CD4-positive, CD25-positive, alpha-beta regulatory T cell (primary cell): ENCODE measurements at regions not wholly inside any gene's neighbourhood (a gene's known extent, or its start where the extent isn't known, plus 50 kb on each side); places are given as distances from the start of the nearest gene placed in this dataset.

ENCODE experiments used
- ATAC-seq, 2 donors: fragments of 150-1000 bp; cut with Tn5 transposase; one replicate each; pipeline ENCODE4 v1.10.0; 2021; ENCODE audit warnings: low read depth in 2 of 2, moderate number of reproducible peaks in 2 of 2, moderate library complexity in 1 of 2
- DNase-seq, 3 donors: peaks; one replicate each; pipeline versions ENCODE4 v3.0.0 to v3.0.0-alpha.2; 2012 to 2022; ENCODE audit warnings: mixed read lengths in 1 of 3
- H3K27ac ChIP-seq: one replicate; pipeline ENCODE4 v1.7.0; 2013; ENCODE audit warnings: mild to moderate bottlenecking, low read length; ENCODE audit not compliant: insufficient read depth, poor library complexity, severe bottlenecking
- H3K27me3 ChIP-seq: one replicate; pipeline ENCODE4 v1.7.0; 2013; ENCODE audit warnings: low read length; ENCODE audit not compliant: control insufficient read depth, insufficient read depth
- H3K36me3 ChIP-seq: one replicate; pipeline ENCODE4 v1.7.0; 2013; ENCODE audit warnings: mild to moderate bottlenecking, low read length, moderate library complexity; ENCODE audit not compliant: control insufficient read depth, insufficient read depth
- H3K4me1 ChIP-seq: 2 replicates; pipeline ENCODE4 v1.7.0; 2013; ENCODE audit warnings: mild to moderate bottlenecking, low read length; ENCODE audit not compliant: insufficient read depth, control insufficient read depth, poor library complexity, severe bottlenecking
- H3K4me3 ChIP-seq: one replicate; pipeline ENCODE4 v1.7.0; 2013; ENCODE audit warnings: low read depth, mild to moderate bottlenecking, low read length, moderate library complexity
- H3K9me3 ChIP-seq, 2 experiments: 1 replicate in 1 of 2; 2 replicates in 1 of 2; pipeline ENCODE4 v1.7.0; 2013; ENCODE audit warnings: low read length in 2 of 2, mild to moderate bottlenecking in 1 of 2, moderate library complexity in 1 of 2; ENCODE audit not compliant: control insufficient read depth in 2 of 2
- H3K27ac Mint-ChIP-seq, 3 donors: one replicate each; pipeline ENCODE4 v1.8.0; 2020 to 2022; ENCODE audit warnings: mild to moderate bottlenecking in 3 of 3, mixed read lengths in 3 of 3, moderate library complexity in 2 of 3
- H3K27me3 Mint-ChIP-seq: one replicate; pipeline ENCODE4 v1.8.0; 2022; ENCODE audit warnings: mild to moderate bottlenecking, mixed read lengths
- H3K36me3 Mint-ChIP-seq: one replicate; pipeline ENCODE4 v1.8.0; 2020; ENCODE audit warnings: mixed read lengths
- H3K4me1 Mint-ChIP-seq, 4 donors: one replicate each; pipeline ENCODE4 v1.8.0; 2020 to 2022; ENCODE audit warnings: mixed read lengths in 4 of 4, mild to moderate bottlenecking in 1 of 4
- H3K4me3 Mint-ChIP-seq, 4 donors: one replicate each; pipeline ENCODE4 v1.8.0; 2020 to 2022; ENCODE audit warnings: mild to moderate bottlenecking in 4 of 4, mixed read lengths in 4 of 4, moderate library complexity in 3 of 4
- H3K9me3 Mint-ChIP-seq, 7 donors: one replicate each; pipeline ENCODE4 v1.8.0; 2020 to 2022; ENCODE audit warnings: mixed read lengths in 7 of 7, mild to moderate bottlenecking in 3 of 7, moderate library complexity in 2 of 7

- Histone ChIP-seq H3K27ac (no peak overlapping the region), H3K27me3 (no peaks in the 10 kb centered on the region), H3K4me3 (no peak overlapping the region), H3K36me3 (no peaks in the 10 kb centered on the region), H3K9me3 (no peaks in the 10 kb centered on the region), H3K4me1 (no peaks in the 10 kb centered on the region)
- Mint-ChIP-seq H3K4me1 (peaks cover 0 to 4% (median 0%) of the 10 kb centered on the region in 4 donors), H3K4me3 (no peak overlapping the region), H3K27ac (no peak overlapping the region), H3K9me3 (no peaks in the 10 kb centered on the region), H3K36me3 (no peaks in the 10 kb centered on the region), H3K27me3 (no peaks in the 10 kb centered on the region)
- DNase-seq (no peak), ATAC-seq (no peak)
Observed at GRCh38 chr2:64785245-64785644, 131.5 kb upstream of the SERTAD2 start.

DNA sequence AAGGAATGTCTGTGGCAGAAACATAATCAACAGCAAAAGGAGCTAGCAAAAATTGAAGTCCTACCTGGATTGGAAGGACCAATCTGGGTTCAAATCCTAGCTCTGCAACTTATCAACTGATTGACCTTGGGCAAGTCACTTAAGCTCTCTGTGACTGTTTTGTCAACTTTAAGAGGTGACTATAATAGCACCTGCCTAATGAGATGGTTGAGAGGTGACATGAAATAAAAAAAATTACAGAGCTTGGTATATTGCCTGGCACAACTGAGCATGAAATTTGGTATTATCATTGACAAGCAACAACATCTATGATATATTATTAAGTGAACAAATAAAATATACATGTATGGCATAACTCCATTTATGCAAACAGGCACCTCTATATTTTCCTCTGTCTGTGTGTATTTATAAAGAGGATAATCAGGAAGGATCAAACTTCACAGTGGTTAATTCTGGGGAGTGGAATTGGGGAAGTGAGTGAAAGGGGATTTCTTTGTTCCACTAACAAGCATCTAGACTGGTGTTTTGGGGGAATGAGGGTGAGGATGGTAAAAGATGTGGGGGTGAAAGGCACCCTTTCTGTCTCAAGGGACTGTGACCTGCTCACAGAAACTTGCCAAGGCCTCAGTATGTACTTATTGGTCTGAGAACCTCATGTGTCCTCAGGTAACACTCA is 132.8 kb upstream of the SERTAD2 start:
- no peaks in the 10 kb centered on the region for H3K9me3 ChIP-seq
- no peak overlapping the region for H3K27ac ChIP-seq
- Mint-ChIP-seq H3K36me3 (no peaks in the 10 kb centered on the region), H3K4me3 (no peak overlapping the region), H3K9me3 (no peaks in the 10 kb centered on the region), H3K27ac (peak overlapping the region in 1 of 3 donors; percentile 39), H3K4me1 (peaks cover 0 to 4% (median 0%) of the 10 kb centered on the region in 4 donors), H3K27me3 (no peaks in the 10 kb centered on the region)
- no peaks in the 10 kb centered on the region for H3K27me3 ChIP-seq
- ATAC-seq (no peak), DNase-seq (no peak)
- H3K4me3 ChIP-seq, result no peak overlapping the region
- H3K4me1 ChIP-seq, result no peaks in the 10 kb centered on the region
- H3K36me3 ChIP-seq, result no peaks in the 10 kb centered on the region

- H3K27me3 ChIP-seq, result no peaks in the 10 kb centered on the region
- peaks cover 0 to 4% (median 0%) of the 10 kb centered on the region in 4 donors for H3K4me1 Mint-ChIP-seq
- no peak overlapping the region for H3K4me3 ChIP-seq
- H3K27ac Mint-ChIP-seq, result no peak overlapping the region
- H3K27me3 Mint-ChIP-seq, result no peaks in the 10 kb centered on the region
- no peaks in the 10 kb centered on the region for H3K9me3 ChIP-seq
- no peaks in the 10 kb centered on the region for H3K9me3 Mint-ChIP-seq
- no peaks in the 10 kb centered on the region for H3K36me3 ChIP-seq
- H3K4me3 Mint-ChIP-seq, result no peak overlapping the region
- DNase-seq (no peak), ATAC-seq (no peak)
- no peaks in the 10 kb centered on the region for H3K36me3 Mint-ChIP-seq
- H3K4me1 ChIP-seq, result no peaks in the 10 kb centered on the region
- no peak overlapping the region for H3K27ac ChIP-seq
Observed at GRCh38 chr2:64787019-64787365, 133.3 kb upstream of the SERTAD2 start.

DNA sequence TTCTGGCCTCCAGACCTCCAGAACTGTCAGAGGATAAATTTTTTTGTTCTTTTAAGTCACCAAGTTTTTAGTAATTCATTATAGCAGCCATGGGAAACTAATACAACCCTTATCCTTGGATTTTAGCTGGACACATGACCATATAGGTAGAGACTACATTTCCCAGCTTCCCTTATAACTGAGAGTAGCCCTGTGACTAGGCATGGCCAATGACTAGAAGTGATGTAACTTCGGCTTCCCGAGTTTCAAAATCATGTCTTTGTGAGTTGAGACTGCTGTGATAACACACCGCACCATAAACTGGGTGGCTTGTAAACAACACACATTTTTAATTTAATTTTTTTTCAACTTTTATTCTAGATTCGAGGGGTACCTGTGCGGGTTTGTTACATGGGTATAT is 134.0 kb upstream of the SERTAD2 start:
- Histone ChIP-seq H3K27me3 (peaks cover under 1% of the 10 kb centered on the region), H3K4me1 (no peaks in the 10 kb centered on the region), H3K36me3 (no peaks in the 10 kb centered on the region), H3K4me3 (no peak overlapping the region), H3K27ac (no peak overlapping the region), H3K9me3 (no peaks in the 10 kb centered on the region)
- ATAC-seq, result no peak
- Mint-ChIP-seq H3K9me3 (no peaks in the 10 kb centered on the region), H3K27ac (peak overlapping the region in 1 of 3 donors; percentile 26), H3K27me3 (peaks cover under 1% of the 10 kb centered on the region), H3K36me3 (no peaks in the 10 kb centered on the region), H3K4me1 (peaks cover 0 to 4% (median 0%) of the 10 kb centered on the region in 4 donors), H3K4me3 (no peak overlapping the region)
- no peak for DNase-seq

- no peak overlapping the region for H3K4me3 Mint-ChIP-seq
- Histone ChIP-seq H3K27me3 (peaks cover 9% of the 10 kb centered on the region), H3K36me3 (no peaks in the 10 kb centered on the region), H3K27ac (no peak overlapping the region), H3K4me1 (no peaks in the 10 kb centered on the region), H3K9me3 (no peaks in the 10 kb centered on the region), H3K4me3 (no peak overlapping the region)
- no peak for ATAC-seq
- no peaks in the 10 kb centered on the region for H3K36me3 Mint-ChIP-seq
- DNase-seq, result no peak
- no peaks in the 10 kb centered on the region for H3K9me3 Mint-ChIP-seq
- H3K27me3 Mint-ChIP-seq, result peaks cover 11% of the 10 kb centered on the region
- H3K4me1 Mint-ChIP-seq, result peaks cover 0 to 4% (median 0%) of the 10 kb centered on the region in 4 donors
- no peak overlapping the region for H3K27ac Mint-ChIP-seq
Observed at GRCh38 chr2:64789466-64790320, 136.0 kb upstream of the SERTAD2 start.

GRCh38 chr2:64792300-64792699 is 138.6 kb upstream of the SERTAD2 start:
- no peaks in the 10 kb centered on the region for H3K9me3 Mint-ChIP-seq
- H3K4me3 ChIP-seq, result no peak overlapping the region
- DNase-seq (no peak), ATAC-seq (no peak)
- H3K36me3 Mint-ChIP-seq, result no peaks in the 10 kb centered on the region
- H3K4me3 Mint-ChIP-seq, result no peak overlapping the region
- H3K9me3 ChIP-seq, result no peaks in the 10 kb centered on the region
- H3K27me3 ChIP-seq, result peaks cover 23% of the 10 kb centered on the region
- H3K4me1 Mint-ChIP-seq, result no peaks in the 10 kb centered on the region
- H3K4me1 ChIP-seq, result no peaks in the 10 kb centered on the region
- no peak overlapping the region for H3K27ac ChIP-seq
- H3K27ac Mint-ChIP-seq, result no peak overlapping the region
- H3K27me3 Mint-ChIP-seq, result peaks cover 11% of the 10 kb centered on the region
- no peaks in the 10 kb centered on the region for H3K36me3 ChIP-seq

DNA sequence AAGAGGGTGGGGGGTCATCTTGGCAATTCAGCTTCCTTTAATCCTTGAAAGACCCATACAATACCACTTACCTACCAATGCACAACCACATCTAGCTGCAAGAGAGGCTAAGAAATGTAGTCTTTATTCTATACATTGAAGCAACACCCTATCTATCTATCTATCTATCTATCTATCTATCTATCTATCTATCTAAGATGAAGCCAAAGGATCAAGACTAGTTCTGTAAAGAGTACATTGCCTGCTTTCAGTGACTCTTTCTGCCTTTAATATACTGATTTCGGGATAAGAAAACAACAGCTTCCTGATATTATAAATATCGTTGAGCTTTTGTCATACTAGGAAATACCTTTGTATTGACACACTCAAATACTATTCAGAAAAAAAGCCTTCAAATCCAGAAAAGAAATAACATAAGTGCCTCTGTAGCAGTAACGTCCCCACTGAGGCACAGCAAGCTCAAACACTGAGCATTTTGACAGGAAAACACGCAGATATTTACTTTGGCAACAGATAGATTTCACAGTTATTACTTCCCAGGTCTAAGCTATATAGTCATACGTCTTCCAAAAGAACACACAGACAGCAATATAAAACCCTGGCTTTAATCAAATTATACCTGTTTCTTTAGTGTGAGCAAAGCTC is 139.4 kb upstream of the SERTAD2 start:
- no peaks in the 10 kb centered on the region for H3K36me3 ChIP-seq
- H3K9me3 Mint-ChIP-seq, result no peaks in the 10 kb centered on the region
- H3K9me3 ChIP-seq, result no peaks in the 10 kb centered on the region
- H3K4me1 Mint-ChIP-seq, result no peaks in the 10 kb centered on the region
- no peaks in the 10 kb centered on the region for H3K36me3 Mint-ChIP-seq
- ATAC-seq (no peak), DNase-seq (no peak)
- no peak overlapping the region for H3K27ac Mint-ChIP-seq
- no peaks in the 10 kb centered on the region for H3K4me1 ChIP-seq
- H3K27me3 Mint-ChIP-seq, result peaks cover 16% of the 10 kb centered on the region
- peaks cover 23% of the 10 kb centered on the region for H3K27me3 ChIP-seq
- peak overlapping the region in 1 of 4 donors; percentile 52 for H3K4me3 Mint-ChIP-seq
- H3K4me3 ChIP-seq, result no peak overlapping the region
- H3K27ac ChIP-seq, result no peak overlapping the region
